Ishikawa (cell line): ENCODE measurements at regions not wholly inside any gene's neighbourhood (a gene's known extent, or its start where the extent isn't known, plus 50 kb on each side); places are given as distances from the start of the nearest gene placed in this dataset.

Experiments used
- CEBPB ChIP-seq: IDR thresholded peaks from 2 replicates; pipeline ENCODE4 v1.6.1; 2012
- CREB1 ChIP-seq: IDR thresholded peaks from 2 replicates; pipeline ENCODE4 v1.6.1; 2012; ENCODE audit warnings: low read depth
- EGR1 ChIP-seq: IDR thresholded peaks from 2 replicates; pipeline ENCODE4 v1.6.1; 2012
- EP300 ChIP-seq: IDR thresholded peaks from 2 replicates; pipeline ENCODE4 v1.6.1; 2012; ENCODE audit warnings: borderline replicate concordance
- FOXM1 ChIP-seq: IDR thresholded peaks from 2 replicates; pipeline ENCODE4 v1.6.1; 2012; ENCODE audit warnings: low read depth, borderline replicate concordance
- NFIC ChIP-seq: IDR thresholded peaks from 2 replicates; pipeline ENCODE4 v1.6.1; 2012
- RAD21 ChIP-seq: IDR thresholded peaks from 2 replicates; pipeline ENCODE4 v1.6.1; 2012; ENCODE audit warnings: low read depth
- TAF1 ChIP-seq: IDR thresholded peaks from 2 replicates; pipeline ENCODE4 v1.6.1; 2012; ENCODE audit warnings: low read depth, mild to moderate bottlenecking
- TCF12 ChIP-seq: IDR thresholded peaks from 2 replicates; pipeline ENCODE4 v1.6.1; 2012; ENCODE audit warnings: low read depth
- TEAD4 ChIP-seq: IDR thresholded peaks from 2 replicates; pipeline ENCODE4 v1.6.1; 2012
- YY1 ChIP-seq: IDR thresholded peaks from 2 replicates; pipeline ENCODE4 v1.6.1; 2012; ENCODE audit warnings: low read depth
- ZBTB7A ChIP-seq: IDR thresholded peaks from 2 replicates; pipeline ENCODE4 v1.6.1; 2012; ENCODE audit warnings: low read depth
- TF ChIP-seq, protein P1 (sequence below): IDR thresholded peaks from 2 replicates; pipeline ENCODE4 v1.6.1; 2012
- TF ChIP-seq, protein P2 (sequence below): IDR thresholded peaks from 2 replicates; pipeline ENCODE4 v1.6.1; 2012
- TF ChIP-seq, protein P3 (sequence below): IDR thresholded peaks from 2 replicates; pipeline ENCODE4 v1.6.1; 2012; ENCODE audit warnings: low read depth, mild to moderate bottlenecking

DNA sequence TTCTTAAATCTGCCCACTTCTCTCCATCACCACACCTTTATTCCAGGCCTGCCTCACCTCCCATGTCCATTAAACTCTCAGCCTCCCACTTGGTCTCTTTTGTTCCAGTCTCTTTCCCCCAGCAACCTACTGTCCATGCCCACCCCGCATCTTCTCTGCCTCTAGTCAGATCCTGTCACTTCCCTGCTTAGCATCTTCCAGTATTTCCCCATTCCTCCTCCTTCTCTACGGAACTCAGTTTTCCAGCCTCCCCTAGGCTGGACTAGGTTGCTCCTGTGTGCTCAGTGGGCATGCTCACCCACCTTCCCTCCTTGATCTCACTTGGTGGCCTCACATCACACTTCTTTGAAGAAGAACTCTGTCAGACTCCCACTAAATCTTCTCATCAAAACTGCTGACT lies 179.8 kb downstream of the BAMBI start:
- TF ChIP-seq TAF1 (no peak), CREB1 (no peak), NFIC (no peak), EP300 (no peak)

DNA sequence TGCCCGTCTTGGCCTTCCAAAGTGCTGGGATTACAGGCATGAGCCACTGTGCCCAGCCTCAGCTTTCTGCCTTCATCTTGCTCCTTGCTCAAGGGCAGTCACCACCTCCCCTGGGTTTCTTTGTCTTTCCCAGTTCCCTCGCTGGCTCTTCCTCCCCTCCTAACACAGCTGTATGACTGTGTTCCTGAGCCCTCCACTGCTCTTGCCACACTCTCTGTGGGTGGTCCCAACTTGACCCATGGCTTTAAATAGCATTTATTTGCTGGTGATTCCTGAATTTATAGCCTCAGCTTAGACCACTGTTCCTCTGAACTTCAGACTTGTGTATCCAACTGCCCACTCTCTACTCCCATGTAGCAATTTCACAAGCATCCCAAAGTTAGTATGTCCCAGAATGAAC lies 181.3 kb downstream of the BAMBI start:
- TF ChIP-seq NFIC (no peak), EGR1 (no peak)
- TF ChIP-seq, protein P1, sequence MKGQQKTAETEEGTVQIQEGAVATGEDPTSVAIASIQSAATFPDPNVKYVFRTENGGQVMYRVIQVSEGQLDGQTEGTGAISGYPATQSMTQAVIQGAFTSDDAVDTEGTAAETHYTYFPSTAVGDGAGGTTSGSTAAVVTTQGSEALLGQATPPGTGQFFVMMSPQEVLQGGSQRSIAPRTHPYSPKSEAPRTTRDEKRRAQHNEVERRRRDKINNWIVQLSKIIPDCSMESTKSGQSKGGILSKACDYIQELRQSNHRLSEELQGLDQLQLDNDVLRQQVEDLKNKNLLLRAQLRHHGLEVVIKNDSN: no peak
- TF ChIP-seq, protein P2, sequence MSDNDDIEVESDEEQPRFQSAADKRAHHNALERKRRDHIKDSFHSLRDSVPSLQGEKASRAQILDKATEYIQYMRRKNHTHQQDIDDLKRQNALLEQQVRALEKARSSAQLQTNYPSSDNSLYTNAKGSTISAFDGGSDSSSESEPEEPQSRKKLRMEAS: no peak

DNA sequence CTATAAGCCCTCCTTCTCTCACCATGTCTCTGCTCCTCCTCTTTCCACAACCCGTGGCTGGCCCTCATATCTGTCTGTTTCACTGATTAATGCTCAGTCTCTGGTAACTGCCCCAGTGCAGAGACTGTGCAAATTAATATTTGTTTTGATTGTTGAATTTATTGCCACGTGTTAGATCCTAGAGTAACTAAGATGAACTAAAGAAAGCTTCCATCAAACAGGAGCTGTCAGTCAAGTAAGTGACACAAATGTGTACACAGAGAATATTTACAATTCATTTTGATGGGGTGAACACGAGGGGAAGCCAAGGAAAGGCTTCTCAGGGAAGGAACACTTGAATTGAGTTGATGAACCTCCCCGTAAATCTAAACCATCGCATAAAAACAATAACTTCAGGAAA lies 182.5 kb downstream of the BAMBI start:
- TF ChIP-seq TEAD4 (no peak), TCF12 (no peak), FOXM1 (no peak), NFIC (no peak), CEBPB (no peak), TAF1 (no peak), RAD21 (no peak), YY1 (no peak), EGR1 (no peak), ZBTB7A (no peak), EP300 (no peak), CREB1 (no peak)
- TF ChIP-seq, protein P3, sequence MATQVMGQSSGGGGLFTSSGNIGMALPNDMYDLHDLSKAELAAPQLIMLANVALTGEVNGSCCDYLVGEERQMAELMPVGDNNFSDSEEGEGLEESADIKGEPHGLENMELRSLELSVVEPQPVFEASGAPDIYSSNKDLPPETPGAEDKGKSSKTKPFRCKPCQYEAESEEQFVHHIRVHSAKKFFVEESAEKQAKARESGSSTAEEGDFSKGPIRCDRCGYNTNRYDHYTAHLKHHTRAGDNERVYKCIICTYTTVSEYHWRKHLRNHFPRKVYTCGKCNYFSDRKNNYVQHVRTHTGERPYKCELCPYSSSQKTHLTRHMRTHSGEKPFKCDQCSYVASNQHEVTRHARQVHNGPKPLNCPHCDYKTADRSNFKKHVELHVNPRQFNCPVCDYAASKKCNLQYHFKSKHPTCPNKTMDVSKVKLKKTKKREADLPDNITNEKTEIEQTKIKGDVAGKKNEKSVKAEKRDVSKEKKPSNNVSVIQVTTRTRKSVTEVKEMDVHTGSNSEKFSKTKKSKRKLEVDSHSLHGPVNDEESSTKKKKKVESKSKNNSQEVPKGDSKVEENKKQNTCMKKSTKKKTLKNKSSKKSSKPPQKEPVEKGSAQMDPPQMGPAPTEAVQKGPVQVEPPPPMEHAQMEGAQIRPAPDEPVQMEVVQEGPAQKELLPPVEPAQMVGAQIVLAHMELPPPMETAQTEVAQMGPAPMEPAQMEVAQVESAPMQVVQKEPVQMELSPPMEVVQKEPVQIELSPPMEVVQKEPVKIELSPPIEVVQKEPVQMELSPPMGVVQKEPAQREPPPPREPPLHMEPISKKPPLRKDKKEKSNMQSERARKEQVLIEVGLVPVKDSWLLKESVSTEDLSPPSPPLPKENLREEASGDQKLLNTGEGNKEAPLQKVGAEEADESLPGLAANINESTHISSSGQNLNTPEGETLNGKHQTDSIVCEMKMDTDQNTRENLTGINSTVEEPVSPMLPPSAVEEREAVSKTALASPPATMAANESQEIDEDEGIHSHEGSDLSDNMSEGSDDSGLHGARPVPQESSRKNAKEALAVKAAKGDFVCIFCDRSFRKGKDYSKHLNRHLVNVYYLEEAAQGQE: no peak
- TF ChIP-seq, protein P2: no peak
- TF ChIP-seq, protein P1: no peak

DNA sequence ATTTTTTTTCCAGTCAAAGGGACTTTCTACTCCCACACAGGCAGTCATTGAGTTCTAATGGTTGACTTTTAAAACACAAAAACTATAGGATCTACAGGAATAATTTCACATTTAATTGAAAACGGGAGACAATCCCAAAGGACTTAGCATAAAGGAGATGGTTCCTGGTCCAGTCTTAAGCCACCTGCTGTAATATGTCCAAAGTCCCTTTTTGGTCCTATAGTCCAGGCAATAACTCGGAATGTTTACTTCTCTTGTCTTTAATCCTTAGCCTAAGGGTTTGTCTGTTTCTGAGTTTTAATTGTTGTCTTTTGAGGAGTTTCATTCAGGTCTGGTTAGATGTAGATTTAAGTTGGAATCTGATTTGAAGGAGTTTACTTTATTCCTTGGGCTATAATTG lies 184.9 kb downstream of the BAMBI start:
- no peak for TF ChIP-seq ZBTB7A
- TF ChIP-seq EGR1: no peak
- TF ChIP-seq EP300: no peak
- TF ChIP-seq FOXM1: no peak
- no peak for TF ChIP-seq TAF1
- no peak for TF ChIP-seq YY1
- TF ChIP-seq TEAD4: no peak
- TF ChIP-seq, protein P1: no peak
- TF ChIP-seq NFIC: no peak
- TF ChIP-seq RAD21: no peak
- TF ChIP-seq, protein P2: no peak
- TF ChIP-seq, protein P3: no peak
- TF ChIP-seq CREB1: no peak

DNA sequence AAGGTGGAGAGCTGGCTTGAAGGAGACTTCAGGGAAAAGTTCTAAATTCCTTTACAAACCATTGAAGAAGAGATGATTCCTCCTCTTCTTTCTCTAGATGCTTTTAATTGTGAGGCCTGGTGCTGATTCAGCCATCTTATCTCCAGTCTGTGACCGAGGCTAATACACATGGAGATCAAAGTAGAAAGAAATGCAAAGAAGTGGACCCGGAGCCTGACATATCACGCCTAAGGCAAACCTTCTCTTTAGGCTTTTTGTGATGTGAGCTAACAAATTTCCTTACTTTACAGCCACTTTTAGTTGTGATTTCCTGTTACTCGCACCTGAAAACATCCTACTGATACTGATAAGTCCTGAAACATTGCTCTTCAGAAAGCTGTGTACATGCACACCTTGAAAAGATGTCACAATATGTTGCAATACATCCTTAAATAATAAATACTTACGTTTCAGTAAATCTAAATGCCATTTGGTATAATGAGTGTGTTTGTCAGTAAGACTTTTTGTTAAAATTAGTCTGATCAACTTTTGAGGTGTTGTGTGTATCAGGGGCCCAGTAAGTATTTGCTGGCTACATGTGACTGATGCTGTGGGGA lies 192.4 kb downstream of the BAMBI start:
- TF ChIP-seq RAD21 (no peak), FOXM1 (no peak), EGR1 (no peak), CREB1 (no peak), YY1 (no peak), TEAD4 (no peak), EP300 (no peak), NFIC (no peak), ZBTB7A (no peak), TCF12 (no peak), CEBPB (no peak), TAF1 (no peak)
- TF ChIP-seq, protein P1: no peak
- TF ChIP-seq, protein P2: no peak
- TF ChIP-seq, protein P3: no peak
